GM19240 (cell line): ENCODE measurements at regions not wholly inside any gene's neighbourhood (a gene's known extent, or its start where the extent isn't known, plus 50 kb on each side); places are given as distances from the start of the nearest gene placed in this dataset.

ENCODE experiments used
- DNase-seq: peaks from one replicate; pipeline ENCODE4 v3.0.0; 2011; ENCODE audit warnings: low spot score; ENCODE audit not compliant: insufficient read length

DNA sequence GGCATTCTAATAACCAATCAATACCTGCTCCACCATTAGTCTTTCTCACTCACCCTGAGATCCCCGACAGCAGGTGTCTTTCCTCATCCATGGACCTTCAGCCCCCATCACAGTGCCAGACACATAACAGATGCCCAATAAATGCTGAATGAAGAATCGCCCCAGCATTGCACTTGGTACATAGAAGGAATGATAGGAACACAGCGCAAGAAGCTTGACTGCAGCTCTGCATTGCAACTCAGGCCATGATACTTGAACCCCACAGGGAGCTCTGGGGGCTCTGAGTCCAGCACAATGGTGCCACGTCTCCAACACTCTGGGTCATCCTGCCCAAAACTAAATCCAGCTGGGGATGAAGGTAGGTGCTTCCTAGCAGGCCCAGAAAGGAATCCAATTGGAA is 355.0 kb upstream of the SLC30A5 start:
- no peak for DNase-seq

- DNase-seq: no peak
Observed at GRCh38 chr5:68739752-68740151, 354.1 kb upstream of the SLC30A5 start.

DNA sequence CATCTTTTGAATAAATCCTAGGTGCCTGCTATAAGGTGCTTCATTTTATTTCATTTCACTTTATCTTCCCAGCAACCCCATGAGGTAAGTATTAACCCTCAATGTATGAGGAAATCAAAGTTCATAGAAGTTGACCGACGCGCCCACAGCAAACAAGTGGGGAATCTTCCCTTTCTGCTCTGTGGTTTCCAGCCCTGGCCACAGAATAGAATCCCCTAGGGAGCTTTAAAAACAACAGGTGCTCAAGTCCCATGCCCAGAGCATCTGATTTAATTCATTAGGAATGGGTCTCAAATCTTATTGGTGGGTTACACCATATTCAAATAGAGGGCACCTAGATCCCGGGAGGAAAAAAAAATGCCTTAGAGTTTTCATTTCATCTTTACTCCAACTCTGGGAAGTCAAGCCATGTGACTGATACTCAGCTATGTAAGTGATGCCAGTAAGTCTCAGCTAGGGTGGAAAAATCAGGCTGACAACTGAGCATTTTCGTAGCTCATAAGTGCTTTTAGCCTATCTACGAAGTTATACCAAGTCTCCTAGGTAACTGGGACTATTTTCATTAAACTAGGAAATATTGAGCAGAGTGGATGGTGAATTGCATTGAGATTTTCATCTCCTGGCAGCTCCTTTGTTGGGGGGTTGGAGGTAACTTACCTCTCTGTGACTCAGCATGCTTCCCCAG is 353.4 kb upstream of the SLC30A5 start:
- DNase-seq: no peak

DNA sequence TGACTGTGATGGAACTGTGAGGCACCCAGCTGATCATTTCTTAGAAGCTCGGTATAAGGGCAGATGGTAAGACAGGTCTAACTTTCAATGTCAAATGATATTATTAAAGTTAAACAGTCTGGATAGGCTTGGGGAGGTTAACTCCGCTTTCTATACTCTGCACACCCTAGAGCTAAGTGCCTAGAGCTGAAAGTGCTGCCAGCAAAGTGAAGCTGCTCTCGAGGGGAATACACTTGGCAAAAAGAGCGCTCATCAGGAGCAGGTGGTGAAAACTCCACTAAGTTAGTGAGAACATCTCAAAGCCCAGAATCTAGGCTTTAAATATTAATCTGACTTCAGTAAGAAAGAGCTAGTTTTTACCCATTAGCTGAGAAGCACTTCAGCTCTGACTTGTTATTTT is 349.6 kb upstream of the SLC30A5 start:
- no peak for DNase-seq

DNA sequence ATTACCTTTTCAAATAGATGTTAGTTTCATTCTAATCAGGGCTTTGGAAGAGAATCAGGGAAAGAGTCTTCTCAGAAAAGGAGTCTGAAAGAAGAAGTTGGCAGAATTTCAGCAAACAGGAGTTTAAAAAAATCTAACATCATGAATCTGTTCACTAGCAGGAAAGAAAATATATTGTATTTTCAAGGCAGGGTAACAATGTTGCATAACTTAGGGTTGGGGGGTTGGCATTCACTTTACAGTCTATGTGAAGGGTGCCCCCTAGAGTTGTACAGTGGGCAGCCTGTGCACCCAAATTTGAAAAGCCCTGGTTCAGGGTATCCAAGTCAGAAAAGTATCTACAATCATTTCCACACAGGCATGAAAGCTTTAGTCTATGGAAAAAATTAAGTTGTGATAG is 348.4 kb upstream of the SLC30A5 start:
- no peak for DNase-seq

- no peak for DNase-seq
Observed at GRCh38 chr5:68746220-68746619, 347.6 kb upstream of the SLC30A5 start.

DNA sequence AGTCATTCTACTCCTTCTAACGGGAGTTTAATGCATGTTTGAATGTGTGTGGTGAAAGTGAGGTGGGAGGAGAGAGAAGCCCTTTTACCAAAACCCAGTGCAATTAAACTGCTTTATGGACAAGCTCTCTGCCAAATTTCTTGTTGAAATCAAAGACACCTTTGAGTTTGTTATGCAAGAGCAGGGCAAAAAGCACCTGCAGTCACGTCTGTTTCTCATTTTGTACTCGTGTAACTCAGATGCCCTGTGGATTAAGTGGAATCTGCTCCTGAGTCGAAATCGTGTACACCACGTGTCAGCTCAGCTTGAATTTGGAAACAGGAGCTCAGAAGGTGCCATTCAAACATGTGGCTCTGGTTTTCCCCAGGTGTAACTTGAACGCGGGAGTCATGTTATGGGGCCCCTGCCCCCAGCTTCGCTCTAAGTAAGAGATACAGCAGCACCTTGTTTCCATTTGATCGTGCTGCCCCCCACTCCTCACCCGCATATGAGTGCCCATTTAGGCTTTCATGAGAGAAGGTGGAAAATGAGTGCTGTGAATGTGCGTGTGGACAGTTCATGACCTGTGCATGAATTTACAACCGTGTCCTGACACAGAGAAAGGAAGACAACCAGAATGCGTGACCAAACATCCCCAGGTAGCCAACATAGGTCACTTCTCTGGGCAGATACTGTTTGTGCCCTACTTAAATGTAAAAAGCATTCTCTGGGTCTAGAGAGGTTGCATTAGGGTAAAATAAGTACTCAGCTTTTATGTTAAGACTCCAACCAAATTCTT is 347.0 kb upstream of the SLC30A5 start:
- DNase-seq: no peak

DNA sequence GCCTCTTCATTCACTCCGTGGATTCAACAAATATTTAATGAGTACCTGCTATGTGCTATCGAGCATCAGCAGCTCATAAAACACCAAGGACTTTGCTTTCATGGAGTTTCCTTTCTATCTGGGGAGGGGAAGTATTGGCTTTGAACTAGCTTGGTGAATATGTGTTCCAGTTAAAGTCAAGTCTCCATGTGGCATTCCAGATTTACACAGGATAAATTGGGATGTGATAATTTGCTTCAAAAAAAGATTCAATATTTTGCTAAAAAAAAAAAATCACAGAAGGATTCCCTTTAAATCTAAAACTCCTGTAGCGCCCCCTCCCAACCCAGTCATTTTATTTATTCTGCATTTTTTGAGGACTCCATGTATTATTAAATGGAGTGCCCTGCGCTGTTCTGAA is 346.3 kb upstream of the SLC30A5 start:
- DNase-seq: no peak

DNA sequence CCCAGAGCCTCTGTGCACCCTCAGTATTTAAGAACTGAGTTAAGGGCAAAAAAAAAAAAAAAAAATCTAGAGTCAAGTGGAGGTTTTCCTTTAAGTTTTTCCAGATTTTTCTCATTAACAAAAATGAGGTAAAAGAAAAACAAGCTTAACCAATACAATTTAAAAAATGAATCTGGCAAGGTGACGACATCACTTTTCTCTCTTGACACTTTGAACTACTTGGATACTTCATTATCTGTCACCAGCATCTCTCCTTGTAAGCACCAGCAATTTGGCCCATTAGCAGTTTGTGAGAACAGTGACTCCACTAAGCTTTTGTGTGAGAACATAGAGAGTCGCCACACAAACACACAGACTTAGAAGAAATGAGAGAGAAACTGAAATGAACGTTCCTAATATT is 345.7 kb upstream of the SLC30A5 start:
- DNase-seq: no peak

DNA sequence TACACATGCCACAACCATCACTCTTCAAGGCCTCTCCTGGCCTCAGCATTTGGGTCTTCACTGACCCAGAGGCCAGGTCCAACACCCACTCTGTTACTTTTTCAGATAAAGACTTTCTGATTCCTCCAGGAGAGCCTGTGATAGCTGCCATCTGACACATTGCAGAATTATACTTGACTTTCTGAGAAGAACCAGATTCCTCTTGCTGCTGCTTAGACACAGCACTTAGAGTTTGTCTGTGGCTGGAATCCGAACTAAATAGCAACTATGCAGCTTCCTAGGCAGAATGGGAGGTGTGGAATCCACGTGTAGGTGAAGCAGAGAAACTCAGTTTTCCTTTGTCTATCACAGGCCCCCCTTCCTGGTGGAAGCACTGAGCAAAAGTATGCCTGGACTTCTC is 344.7 kb upstream of the SLC30A5 start:
- DNase-seq: no peak

- DNase-seq: no peak
Observed at GRCh38 chr5:68749631-68750030, 344.2 kb upstream of the SLC30A5 start.

GRCh38 chr5:68751661-68752060 is 342.2 kb upstream of the SLC30A5 start:
- no peak for DNase-seq

DNA sequence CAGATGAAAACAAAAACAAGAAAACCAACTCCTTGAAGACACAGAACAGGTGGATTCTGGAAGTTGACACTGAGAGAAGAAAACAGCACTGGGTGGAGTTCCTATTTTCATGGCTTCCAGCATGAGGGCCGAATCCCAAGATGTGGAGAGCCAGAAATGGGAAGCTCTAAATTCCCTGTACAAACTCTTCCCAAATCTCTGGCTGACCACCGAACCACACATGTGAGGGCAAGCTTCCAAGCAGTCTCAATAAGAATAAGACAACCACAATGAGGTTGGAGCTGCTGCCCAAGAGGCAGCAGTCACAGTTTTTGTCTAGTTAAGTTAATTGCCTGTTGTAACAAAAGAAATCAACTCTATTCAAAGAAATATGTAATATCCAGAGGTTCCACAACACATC is 339.3 kb upstream of the SLC30A5 start:
- DNase-seq: no peak

DNA sequence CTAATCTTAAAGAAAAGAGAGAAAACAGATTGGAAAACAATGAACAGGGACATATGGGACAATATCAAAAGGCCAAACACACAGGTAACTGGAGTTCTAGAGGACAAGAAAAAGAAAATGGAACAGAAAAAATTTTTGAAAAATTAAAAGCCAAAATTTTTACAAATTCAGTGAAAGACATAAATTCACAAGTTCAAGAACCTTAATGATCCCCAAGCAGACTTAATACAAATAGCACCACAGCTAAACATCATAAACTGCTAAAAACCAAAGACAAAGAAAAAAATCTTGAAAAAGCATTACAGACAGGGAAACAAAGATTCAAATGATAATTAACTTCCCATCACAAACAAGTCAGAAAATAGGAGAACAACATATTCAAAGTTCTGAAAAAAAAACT is 338.5 kb upstream of the SLC30A5 start:
- DNase-seq: no peak

- no peak for DNase-seq
Observed at GRCh38 chr5:68757006-68757405, 336.8 kb upstream of the SLC30A5 start.

- no peak for DNase-seq
Observed at GRCh38 chr5:68757626-68758212, 336.1 kb upstream of the SLC30A5 start.

DNA sequence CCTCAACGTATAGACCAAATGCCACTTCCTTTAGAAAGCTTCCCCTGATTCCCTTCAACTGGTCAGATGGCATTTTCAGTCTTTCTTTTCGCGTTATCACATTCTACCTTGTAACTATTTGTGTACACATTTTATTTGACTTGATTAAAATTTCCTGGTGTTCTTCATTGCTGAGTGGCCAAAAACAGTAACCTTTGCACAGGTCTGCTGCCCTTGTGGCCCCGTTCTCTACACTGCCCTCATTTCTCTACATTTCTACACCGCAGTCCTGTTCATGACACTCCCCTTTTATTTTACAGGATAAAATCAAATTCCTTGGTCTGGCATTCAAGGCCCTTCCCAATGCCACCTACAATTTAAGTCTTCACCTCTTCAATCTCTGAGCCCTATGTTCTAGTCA is 334.2 kb upstream of the SLC30A5 start:
- no peak for DNase-seq

- DNase-seq: no peak
Observed at GRCh38 chr5:68762201-68762600, 331.6 kb upstream of the SLC30A5 start.

GRCh38 chr5:68766952-68767464 is 326.8 kb upstream of the SLC30A5 start:
- no peak for DNase-seq

DNA sequence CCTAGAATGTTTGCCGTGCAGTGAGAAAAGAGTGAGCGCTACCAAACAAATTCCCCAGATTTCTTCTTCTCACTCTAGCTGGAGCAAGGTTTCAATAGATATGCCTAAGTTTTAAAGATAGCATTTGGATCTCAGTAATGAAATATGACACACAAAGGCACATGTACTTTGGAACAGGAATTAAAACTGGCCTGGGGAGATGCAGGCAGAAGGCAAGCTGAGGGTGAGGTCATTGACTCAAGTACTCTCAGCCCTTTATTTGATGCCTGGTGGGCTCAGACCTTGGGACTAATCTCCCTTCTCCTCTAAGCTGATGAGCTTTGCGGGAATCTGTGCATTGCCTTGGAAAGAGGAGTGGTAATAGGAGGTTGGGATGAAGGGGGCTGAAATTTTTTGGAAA is 323.3 kb upstream of the SLC30A5 start:
- no peak for DNase-seq

GRCh38 chr5:68771221-68771620 is 322.6 kb upstream of the SLC30A5 start:
- DNase-seq: no peak

DNA sequence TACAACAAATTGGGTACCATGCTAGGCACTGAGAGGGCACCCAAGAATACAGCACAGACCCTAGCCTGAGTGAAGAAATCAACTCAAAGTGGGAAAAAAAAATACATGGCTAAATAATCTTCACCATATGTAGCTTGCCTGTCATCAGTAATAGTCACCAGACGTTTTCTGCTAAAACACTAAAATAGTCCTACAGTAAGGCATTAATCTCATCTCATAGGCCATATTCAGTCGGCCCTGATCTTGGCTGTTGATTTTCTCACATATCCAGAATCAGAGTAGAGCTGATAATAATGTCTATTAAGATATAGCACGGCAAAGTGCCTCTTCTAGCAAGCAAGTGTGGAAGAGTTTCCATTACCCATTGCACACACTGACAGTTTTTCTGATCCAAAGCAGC is 322.1 kb upstream of the SLC30A5 start:
- DNase-seq: no peak

GRCh38 chr5:68776381-68776780 is 317.4 kb upstream of the SLC30A5 start:
- no peak for DNase-seq
